Parathyroid adenoma (tissue), 2 donors: ENCODE measurements at regions not wholly inside any gene's neighbourhood (a gene's known extent, or its start where the extent isn't known, plus 50 kb on each side); places are given as distances from the start of the nearest gene placed in this dataset.

Experiments used
- H2AFZ ChIP-seq: fragments of 300-600 bp; sonication (generic); one replicate; pipeline ENCODE4 v1.7.0; 2017; ENCODE audit warnings: antibody characterized with exemption, mild to moderate bottlenecking
- H3K27ac ChIP-seq: fragments of 300-600 bp; sonication (generic); one replicate; pipeline ENCODE4 v1.7.0; 2017
- H3K27me3 ChIP-seq: fragments of 300-600 bp; sonication (generic); one replicate; pipeline ENCODE4 v1.7.0; 2017; ENCODE audit warnings: low read length; ENCODE audit not compliant: control insufficient read depth, insufficient read depth
- H3K36me3 ChIP-seq: fragments of 300-600 bp; sonication (generic); one replicate; pipeline ENCODE4 v1.7.0; 2017; ENCODE audit warnings: low read length; ENCODE audit not compliant: control insufficient read depth, insufficient read depth
- H3K4me1 ChIP-seq: fragments of 300-600 bp; sonication (generic); one replicate; pipeline ENCODE4 v1.7.0; 2017; ENCODE audit warnings: control low read depth
- H3K4me2 ChIP-seq: fragments of 300-600 bp; sonication (generic); one replicate; pipeline ENCODE4 v1.7.0; 2017; ENCODE audit warnings: low read length
- H3K4me3 ChIP-seq: fragments of 300-600 bp; sonication (generic); one replicate; pipeline ENCODE4 v1.7.0; 2017; ENCODE audit warnings: low read depth, low read length
- H3K79me2 ChIP-seq: fragments of 300-600 bp; sonication (generic); one replicate; pipeline ENCODE4 v1.7.0; 2017; ENCODE audit warnings: control low read depth
- H3K9ac ChIP-seq: fragments of 300-600 bp; sonication (generic); one replicate; pipeline ENCODE4 v1.7.0; 2017; ENCODE audit warnings: mild to moderate bottlenecking
- H3K9me3 ChIP-seq: fragments of 300-600 bp; sonication (generic); one replicate; pipeline ENCODE4 v1.7.0; 2017; ENCODE audit warnings: low read length; ENCODE audit not compliant: control insufficient read depth
- TF ChIP-seq, protein P1 (sequence below): fragments of 300-600 bp; sonication (generic); IDR thresholded peaks from one replicate; pipeline ENCODE4 v1.7.0; 2017; ENCODE audit warnings: antibody characterized with exemption, mild to moderate bottlenecking
- donor health status: primary hyperparathyroidism.

DNA sequence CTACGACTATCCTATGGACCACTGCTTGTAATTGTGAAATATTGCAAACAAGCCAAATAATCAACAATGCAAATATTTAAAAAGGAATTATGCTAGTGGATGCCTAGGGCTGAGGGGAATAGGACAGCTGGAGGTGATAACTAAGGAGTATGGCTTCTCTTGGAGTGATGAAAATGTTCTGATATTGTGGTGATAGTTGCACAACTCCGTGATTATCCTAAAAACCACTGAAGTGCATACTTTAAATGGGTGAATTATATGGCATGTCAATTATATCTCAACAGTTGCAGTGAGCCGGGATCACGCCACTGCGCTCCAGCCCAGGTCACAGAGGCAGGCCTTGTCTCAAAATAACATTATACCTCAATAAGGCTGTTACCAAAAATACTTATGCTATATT is 125.1 kb upstream of the SH3BP4 start:
- no peaks in the 10 kb centered on the region for H3K36me3 ChIP-seq
- no peak overlapping the region for H3K9ac ChIP-seq
- no peak overlapping the region for H3K27ac ChIP-seq
- TF ChIP-seq, protein P1, sequence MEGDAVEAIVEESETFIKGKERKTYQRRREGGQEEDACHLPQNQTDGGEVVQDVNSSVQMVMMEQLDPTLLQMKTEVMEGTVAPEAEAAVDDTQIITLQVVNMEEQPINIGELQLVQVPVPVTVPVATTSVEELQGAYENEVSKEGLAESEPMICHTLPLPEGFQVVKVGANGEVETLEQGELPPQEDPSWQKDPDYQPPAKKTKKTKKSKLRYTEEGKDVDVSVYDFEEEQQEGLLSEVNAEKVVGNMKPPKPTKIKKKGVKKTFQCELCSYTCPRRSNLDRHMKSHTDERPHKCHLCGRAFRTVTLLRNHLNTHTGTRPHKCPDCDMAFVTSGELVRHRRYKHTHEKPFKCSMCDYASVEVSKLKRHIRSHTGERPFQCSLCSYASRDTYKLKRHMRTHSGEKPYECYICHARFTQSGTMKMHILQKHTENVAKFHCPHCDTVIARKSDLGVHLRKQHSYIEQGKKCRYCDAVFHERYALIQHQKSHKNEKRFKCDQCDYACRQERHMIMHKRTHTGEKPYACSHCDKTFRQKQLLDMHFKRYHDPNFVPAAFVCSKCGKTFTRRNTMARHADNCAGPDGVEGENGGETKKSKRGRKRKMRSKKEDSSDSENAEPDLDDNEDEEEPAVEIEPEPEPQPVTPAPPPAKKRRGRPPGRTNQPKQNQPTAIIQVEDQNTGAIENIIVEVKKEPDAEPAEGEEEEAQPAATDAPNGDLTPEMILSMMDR: no peak
- H3K4me2 ChIP-seq: no peak overlapping the region
- H3K79me2 ChIP-seq: no peaks in the 10 kb centered on the region
- no peak overlapping the region for H3K4me3 ChIP-seq
- no peaks in the 10 kb centered on the region for H3K9me3 ChIP-seq
- H3K27me3 ChIP-seq: no peaks in the 10 kb centered on the region
- no peaks in the 10 kb centered on the region for H3K4me1 ChIP-seq
- no peak overlapping the region for H2AFZ ChIP-seq

DNA sequence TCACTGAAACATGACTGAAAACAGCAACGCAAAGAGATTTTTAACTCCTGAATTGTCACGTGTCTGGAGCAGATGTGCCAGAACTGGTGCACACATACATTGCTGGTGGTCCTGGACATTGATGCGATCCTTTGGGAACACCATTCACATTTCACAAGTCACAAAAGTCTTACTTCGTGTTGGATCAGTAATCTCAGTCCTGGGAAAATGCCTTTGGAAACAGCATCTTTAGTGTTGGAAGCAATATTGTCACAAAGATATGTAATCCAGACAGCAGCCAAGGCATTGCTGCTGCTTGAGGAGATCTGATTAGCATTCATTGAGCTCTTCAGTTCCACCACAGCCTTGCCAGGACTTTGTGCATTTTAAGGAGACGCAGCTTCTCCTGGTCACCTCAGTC is 126.2 kb upstream of the SH3BP4 start:
- Histone ChIP-seq H3K9ac (no peak overlapping the region), H3K27ac (no peak overlapping the region), H3K4me1 (no peaks in the 10 kb centered on the region), H3K79me2 (no peaks in the 10 kb centered on the region), H3K4me3 (no peak overlapping the region), H3K9me3 (no peaks in the 10 kb centered on the region), H2AFZ (no peak overlapping the region), H3K27me3 (no peaks in the 10 kb centered on the region), H3K4me2 (no peak overlapping the region), H3K36me3 (no peaks in the 10 kb centered on the region)
- TF ChIP-seq, protein P1: no peak

- Histone ChIP-seq H3K9me3 (no peaks in the 10 kb centered on the region), H3K27ac (no peak overlapping the region), H3K79me2 (no peaks in the 10 kb centered on the region), H3K27me3 (no peaks in the 10 kb centered on the region), H3K4me1 (no peaks in the 10 kb centered on the region), H3K4me3 (no peak overlapping the region), H3K4me2 (no peak overlapping the region), H2AFZ (no peak overlapping the region), H3K36me3 (no peaks in the 10 kb centered on the region), H3K9ac (no peak overlapping the region)
- TF ChIP-seq, protein P1: no peak
Observed at GRCh38 chr2:234823877-234824376, 127.9 kb upstream of the SH3BP4 start.

- Histone ChIP-seq H3K79me2 (no peaks in the 10 kb centered on the region), H3K4me2 (no peak overlapping the region), H3K27ac (no peak overlapping the region), H2AFZ (no peak overlapping the region), H3K27me3 (no peaks in the 10 kb centered on the region), H3K9me3 (no peaks in the 10 kb centered on the region), H3K4me1 (no peaks in the 10 kb centered on the region), H3K9ac (no peak overlapping the region), H3K4me3 (no peak overlapping the region), H3K36me3 (no peaks in the 10 kb centered on the region)
- TF ChIP-seq, protein P1: no peak
Observed at GRCh38 chr2:234823196-234823876, 128.5 kb upstream of the SH3BP4 start.

GRCh38 chr2:234821946-234822475 is 129.8 kb upstream of the SH3BP4 start:
- Histone ChIP-seq H3K27me3 (no peaks in the 10 kb centered on the region), H3K36me3 (no peaks in the 10 kb centered on the region), H3K79me2 (no peaks in the 10 kb centered on the region), H3K4me3 (no peak overlapping the region), H3K9ac (no peak overlapping the region), H3K27ac (no peak overlapping the region), H2AFZ (no peak overlapping the region), H3K4me1 (no peaks in the 10 kb centered on the region), H3K9me3 (no peaks in the 10 kb centered on the region), H3K4me2 (no peak overlapping the region)
- TF ChIP-seq, protein P1: no peak
